Kidney epithelial cell (primary cell): ENCODE measurements at regions not wholly inside any gene's neighbourhood (a gene's known extent, or its start where the extent isn't known, plus 50 kb on each side); places are given as distances from the start of the nearest gene placed in this dataset.

ENCODE experiments used
- DNase-seq: peaks from one replicate; pipeline ENCODE4 v3.0.0-alpha.2; 2010; ENCODE audit warnings: low read depth
- H3K27me3 ChIP-seq: 2 replicates; pipeline ENCODE4 v1.6.0; 2011; ENCODE audit warnings: low read length; ENCODE audit not compliant: control insufficient read depth, insufficient read depth
- H3K36me3 ChIP-seq: 2 replicates; pipeline ENCODE4 v1.5.1; 2011; ENCODE audit warnings: low read length; ENCODE audit not compliant: control insufficient read depth, insufficient read depth
- H3K4me3 ChIP-seq: 2 replicates; pipeline ENCODE4 v1.5.1; 2011; ENCODE audit warnings: low read depth, mild to moderate bottlenecking, control low read depth, low read length
- TF ChIP-seq, protein P1 (sequence below): IDR thresholded peaks from 2 replicates; pipeline ENCODE4 v1.5.1; 2011; ENCODE audit warnings: mild to moderate bottlenecking, moderate library complexity, low read length, control low read depth, inconsistent platforms; ENCODE audit not compliant: insufficient read depth, poor library complexity, severe bottlenecking

DNA sequence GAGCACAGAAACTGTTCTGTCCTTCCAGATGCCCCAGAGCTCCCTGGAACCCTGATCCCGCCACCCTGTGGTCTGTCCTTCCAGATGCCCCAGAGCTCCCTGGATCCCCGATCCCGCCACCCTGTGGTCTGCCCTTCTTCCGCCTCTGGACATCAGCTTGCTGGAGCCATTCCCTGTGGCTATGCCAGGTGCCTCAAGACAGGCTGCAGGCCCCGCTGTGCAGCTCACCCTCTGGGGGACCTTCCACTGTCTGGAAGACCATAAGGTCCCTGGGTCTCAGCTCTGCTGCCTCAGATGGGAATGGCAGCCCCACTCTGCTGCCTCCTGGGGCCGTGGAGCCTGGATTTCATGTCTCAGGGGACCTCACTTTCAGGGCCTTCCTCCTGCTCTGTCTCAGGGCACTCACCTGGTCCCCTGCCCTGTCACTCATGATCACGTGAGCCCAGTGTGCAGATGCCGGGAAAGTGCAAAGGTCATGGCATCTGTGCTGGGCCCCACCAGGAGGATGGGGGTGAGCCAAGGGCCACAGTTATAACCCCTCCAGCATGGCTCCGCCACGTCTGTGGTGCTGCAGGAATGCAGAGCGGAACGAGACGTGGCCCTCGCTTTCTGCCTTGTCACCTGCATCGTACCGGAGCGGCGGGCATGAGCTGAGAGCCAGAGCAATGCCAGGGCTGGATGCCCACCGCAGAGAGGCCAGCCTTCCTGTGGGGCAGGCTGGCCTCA is 1520.7 kb downstream of the BRD1 start:
- Histone ChIP-seq H3K27me3 (no peaks in the 10 kb centered on the region), H3K36me3 (no peaks in the 10 kb centered on the region), H3K4me3 (no peak overlapping the region)
- DNase-seq, result no peak
- TF ChIP-seq, protein P1, sequence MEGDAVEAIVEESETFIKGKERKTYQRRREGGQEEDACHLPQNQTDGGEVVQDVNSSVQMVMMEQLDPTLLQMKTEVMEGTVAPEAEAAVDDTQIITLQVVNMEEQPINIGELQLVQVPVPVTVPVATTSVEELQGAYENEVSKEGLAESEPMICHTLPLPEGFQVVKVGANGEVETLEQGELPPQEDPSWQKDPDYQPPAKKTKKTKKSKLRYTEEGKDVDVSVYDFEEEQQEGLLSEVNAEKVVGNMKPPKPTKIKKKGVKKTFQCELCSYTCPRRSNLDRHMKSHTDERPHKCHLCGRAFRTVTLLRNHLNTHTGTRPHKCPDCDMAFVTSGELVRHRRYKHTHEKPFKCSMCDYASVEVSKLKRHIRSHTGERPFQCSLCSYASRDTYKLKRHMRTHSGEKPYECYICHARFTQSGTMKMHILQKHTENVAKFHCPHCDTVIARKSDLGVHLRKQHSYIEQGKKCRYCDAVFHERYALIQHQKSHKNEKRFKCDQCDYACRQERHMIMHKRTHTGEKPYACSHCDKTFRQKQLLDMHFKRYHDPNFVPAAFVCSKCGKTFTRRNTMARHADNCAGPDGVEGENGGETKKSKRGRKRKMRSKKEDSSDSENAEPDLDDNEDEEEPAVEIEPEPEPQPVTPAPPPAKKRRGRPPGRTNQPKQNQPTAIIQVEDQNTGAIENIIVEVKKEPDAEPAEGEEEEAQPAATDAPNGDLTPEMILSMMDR, result no peak

DNA sequence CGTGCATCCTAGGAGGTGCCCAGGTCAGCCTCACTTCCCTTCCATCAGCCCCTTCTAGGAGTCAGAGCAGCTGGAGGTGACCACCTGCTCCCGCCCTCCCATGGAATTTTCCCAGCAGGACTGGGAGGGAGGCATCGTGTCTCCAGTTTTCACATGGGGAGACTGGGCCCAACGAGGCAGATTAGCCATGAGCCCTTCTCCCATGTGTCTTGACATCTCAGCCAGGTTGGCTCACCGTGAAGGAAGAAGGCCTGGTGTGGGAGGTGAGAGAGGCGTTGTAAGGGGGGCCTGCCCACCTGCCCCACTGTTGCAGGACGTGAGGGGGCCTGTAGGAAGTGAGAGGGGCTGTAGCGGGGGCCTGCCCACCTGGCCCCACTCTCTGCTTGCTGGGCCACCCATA is 1521.4 kb downstream of the BRD1 start:
- H3K27me3 ChIP-seq, result no peaks in the 10 kb centered on the region
- no peak overlapping the region for H3K4me3 ChIP-seq
- no peak for DNase-seq
- no peaks in the 10 kb centered on the region for H3K36me3 ChIP-seq
- TF ChIP-seq, protein P1, result no peak

DNA sequence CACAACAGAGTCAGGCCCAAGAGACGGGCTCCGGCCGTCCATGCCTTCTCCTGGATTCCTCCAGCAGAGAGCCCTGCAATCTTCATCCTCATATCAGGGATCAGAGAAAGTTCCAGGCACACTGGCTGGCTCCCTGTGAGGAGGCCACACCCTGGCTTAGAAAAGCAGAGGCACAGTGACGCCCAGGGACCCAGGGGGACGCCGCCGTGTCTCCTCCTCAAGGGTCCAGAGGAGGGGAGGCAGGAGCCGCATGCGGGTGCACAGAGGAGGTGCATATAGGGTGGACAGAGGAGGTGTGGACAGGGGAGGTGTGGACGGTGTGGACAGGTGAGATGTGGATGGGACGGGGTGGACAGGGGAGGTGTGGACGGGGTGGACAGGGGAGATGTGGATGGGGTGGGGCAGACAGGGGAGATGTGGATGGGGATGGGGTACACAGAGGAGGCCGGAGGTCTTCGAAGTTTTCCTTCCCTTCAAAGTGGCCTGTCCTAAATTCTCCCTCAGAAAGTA is 1521.9 kb downstream of the BRD1 start:
- TF ChIP-seq, protein P1, result no peak
- no peak for DNase-seq
- no peak overlapping the region for H3K4me3 ChIP-seq
- no peaks in the 10 kb centered on the region for H3K27me3 ChIP-seq
- no peaks in the 10 kb centered on the region for H3K36me3 ChIP-seq

DNA sequence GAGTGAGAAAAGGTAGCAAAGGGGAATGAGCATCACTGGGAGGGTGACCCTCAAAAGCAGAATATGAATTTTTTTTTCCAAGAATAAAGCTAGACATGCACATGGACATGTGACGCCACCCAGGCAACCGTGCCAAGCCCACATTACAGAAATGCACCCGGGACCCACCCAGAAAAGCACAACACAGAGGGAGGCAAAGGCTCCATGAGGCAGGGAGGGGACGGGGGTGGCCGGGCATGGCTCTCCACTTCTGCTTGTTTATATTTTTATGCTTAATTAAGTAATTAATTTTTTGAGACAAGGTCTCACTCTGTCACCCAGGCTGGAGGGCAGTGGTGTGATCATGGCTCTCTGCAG is 1524.3 kb downstream of the BRD1 start:
- Histone ChIP-seq H3K36me3 (no peaks in the 10 kb centered on the region), H3K27me3 (no peaks in the 10 kb centered on the region), H3K4me3 (no peak overlapping the region)
- TF ChIP-seq, protein P1, result no peak
- DNase-seq, result no peak

DNA sequence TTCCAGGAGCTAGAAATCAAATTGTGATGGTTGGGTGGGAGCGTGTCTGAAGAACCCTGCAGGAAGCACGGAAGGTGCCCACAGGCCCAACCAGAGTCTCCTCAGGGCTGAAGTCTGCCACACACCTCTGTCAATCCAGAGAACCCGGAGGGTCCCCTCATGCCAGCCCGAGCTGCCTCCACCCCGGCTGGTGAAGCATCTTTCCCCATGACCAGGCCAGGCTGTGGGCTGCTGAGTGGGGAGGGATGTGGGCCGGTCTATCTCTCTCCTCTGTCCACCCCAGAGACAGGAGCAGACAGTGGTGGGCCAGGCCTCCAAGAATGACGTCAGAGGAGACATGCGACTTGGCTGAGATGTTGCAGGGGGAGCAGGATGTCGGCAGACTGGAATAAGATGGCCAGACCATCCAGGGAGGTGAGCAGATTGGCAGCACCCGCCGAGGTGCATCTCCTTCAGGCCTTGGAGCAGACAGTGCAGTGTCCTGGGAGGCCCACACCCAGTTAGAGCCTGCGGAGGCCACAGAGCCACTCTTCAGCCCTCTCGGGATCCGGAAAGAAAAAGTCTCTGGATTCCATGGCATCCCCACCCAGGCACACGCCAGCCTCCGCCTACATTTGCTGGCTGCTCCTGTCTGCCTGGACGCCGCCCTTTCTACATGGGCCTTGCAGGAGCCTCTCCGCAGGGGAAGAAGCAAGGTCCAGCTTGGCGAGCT is 1524.9 kb downstream of the BRD1 start:
- DNase-seq, result no peak
- H3K4me3 ChIP-seq, result no peak overlapping the region
- TF ChIP-seq, protein P1, result no peak
- no peaks in the 10 kb centered on the region for H3K27me3 ChIP-seq
- H3K36me3 ChIP-seq, result no peaks in the 10 kb centered on the region
